ENCODE measurements at regions not wholly inside any gene's neighbourhood (a gene's known extent, or its start where the extent isn't known, plus 50 kb on each side); places are given as distances from the start of the nearest gene placed in this dataset.

- Histone ChIP-seq H3K27me3 (no peaks in the 10 kb centered on the region), H3K4me3 (no peak overlapping the region), H3K36me3 (no peaks in the 10 kb centered on the region), H3K4me1 (no peaks in the 10 kb centered on the region), H3K27ac (no peak overlapping the region), H3K9me3 (no peaks in the 10 kb centered on the region)
- intact Hi-C loops (cut with DNase I) = no loop called here
- DNase-seq (ENCODE audit: extremely low spot score in 2 of 2) = no peak
- TF ChIP-seq CTCF (IDR thresholded peaks at IDR 0.05) (no peak), POLR2AphosphoS5 (IDR thresholded peaks at IDR 0.05; ENCODE audit: insufficient read depth in 1 of 2, low read depth in 1 of 2) (no peak), POLR2A (IDR thresholded peaks at IDR 0.05) (no peak)
Observed at GRCh38 chr10:89879121-89879520, 177.7 kb downstream of the KIF20B start.

GRCh38 chr10:89887406-89887805, 186.0 kb downstream of the KIF20B start:
- TF ChIP-seq CTCF (IDR thresholded peaks at IDR 0.05) = no peak
- TF ChIP-seq POLR2AphosphoS5 (IDR thresholded peaks at IDR 0.05; ENCODE audit: insufficient read depth in 1 of 2, low read depth in 1 of 2) = no peak
- no peak for TF ChIP-seq POLR2A (IDR thresholded peaks at IDR 0.05)
- Histone ChIP-seq H3K4me1 (no peaks in the 10 kb centered on the region), H3K9me3 (no peaks in the 10 kb centered on the region), H3K27me3 (no peaks in the 10 kb centered on the region), H3K27ac (no peak overlapping the region), H3K4me3 (no peak overlapping the region), H3K36me3 (no peaks in the 10 kb centered on the region)
- no peak for DNase-seq (ENCODE audit: extremely low spot score in 2 of 2)
- intact Hi-C loops (cut with DNase I) = no loop called here

DNA sequence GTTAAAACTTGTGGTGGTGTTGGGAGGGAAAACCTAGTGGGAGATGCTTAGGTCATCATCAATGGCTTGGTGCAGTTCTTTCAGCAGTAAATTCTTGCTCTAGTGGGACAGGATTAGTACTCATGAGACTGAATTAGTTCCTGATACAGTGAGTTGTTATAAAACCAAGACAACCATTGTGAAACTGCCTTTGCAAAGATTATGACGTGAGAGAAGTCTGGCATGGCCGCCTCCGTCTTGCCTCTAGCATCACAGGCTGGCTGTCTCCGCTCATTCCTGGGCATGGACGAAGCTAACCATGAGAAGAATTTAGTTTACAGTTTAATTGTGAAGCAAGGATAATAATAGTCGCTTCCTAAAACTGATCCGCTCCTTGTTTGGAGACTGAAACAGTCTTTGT, 186.4 kb downstream of the KIF20B start:
- intact Hi-C loops (cut with DNase I) = no loop called here
- Histone ChIP-seq H3K27me3 (no peaks in the 10 kb centered on the region), H3K4me3 (no peak overlapping the region), H3K9me3 (no peaks in the 10 kb centered on the region), H3K36me3 (no peaks in the 10 kb centered on the region), H3K27ac (no peak overlapping the region), H3K4me1 (no peaks in the 10 kb centered on the region)
- TF ChIP-seq CTCF (IDR thresholded peaks at IDR 0.05) (no peak), POLR2AphosphoS5 (IDR thresholded peaks at IDR 0.05; ENCODE audit: insufficient read depth in 1 of 2, low read depth in 1 of 2) (no peak), POLR2A (IDR thresholded peaks at IDR 0.05) (no peak)
- DNase-seq (ENCODE audit: extremely low spot score in 2 of 2) = no peak

GRCh38 chr10:89888321-89889070, 187.1 kb downstream of the KIF20B start:
- Histone ChIP-seq H3K4me1 (no peaks in the 10 kb centered on the region), H3K27ac (no peak overlapping the region), H3K9me3 (no peaks in the 10 kb centered on the region), H3K36me3 (no peaks in the 10 kb centered on the region), H3K27me3 (no peaks in the 10 kb centered on the region), H3K4me3 (no peak overlapping the region)
- intact Hi-C loops (cut with DNase I) = no loop called here
- TF ChIP-seq POLR2AphosphoS5 (IDR thresholded peaks at IDR 0.05; ENCODE audit: insufficient read depth in 1 of 2, low read depth in 1 of 2) = no peak
- no peak for DNase-seq (ENCODE audit: extremely low spot score in 2 of 2)

DNA sequence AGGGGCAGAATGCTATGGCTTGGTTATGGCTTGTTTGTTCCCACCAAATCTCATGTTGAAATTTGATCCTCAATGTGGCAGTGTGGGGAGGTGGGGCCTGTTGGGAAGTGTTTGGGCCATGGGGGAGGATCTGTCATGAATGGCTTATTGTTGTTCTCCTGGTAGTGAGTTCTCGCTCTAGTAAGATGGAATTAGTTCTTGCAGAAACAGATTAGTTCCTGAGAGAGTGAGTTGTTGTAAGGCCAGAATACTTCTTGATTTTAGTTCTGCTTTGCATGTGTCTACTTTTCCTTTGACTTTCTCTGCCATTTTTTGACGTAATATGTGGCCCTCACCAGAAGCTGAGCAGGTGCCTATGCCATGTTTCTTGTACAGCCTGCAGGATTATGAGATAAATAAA, 188.2 kb downstream of the KIF20B start:
- Histone ChIP-seq H3K4me1 (no peaks in the 10 kb centered on the region), H3K27me3 (no peaks in the 10 kb centered on the region), H3K4me3 (no peak overlapping the region), H3K9me3 (no peaks in the 10 kb centered on the region), H3K27ac (no peak overlapping the region), H3K36me3 (no peaks in the 10 kb centered on the region)
- no peak for TF ChIP-seq POLR2AphosphoS5 (IDR thresholded peaks at IDR 0.05; ENCODE audit: insufficient read depth in 1 of 2, low read depth in 1 of 2)
- no peak for TF ChIP-seq CTCF (IDR thresholded peaks at IDR 0.05)
- TF ChIP-seq POLR2A (IDR thresholded peaks at IDR 0.05) = no peak
- DNase-seq (ENCODE audit: extremely low spot score in 2 of 2) = no peak
- intact Hi-C loops (cut with DNase I) = no loop called here

Data from vagina (tissue), 2 donors.